Pancreas (tissue), 10 donors: ENCODE measurements at regions not wholly inside any gene's neighbourhood (a gene's known extent, or its start where the extent isn't known, plus 50 kb on each side); places are given as distances from the start of the nearest gene placed in this dataset.
A peak's percentile ranks its signal among the peaks of the same experiment; 100 is the strongest.
"Not testable (repeated sequence)": the region's sequence is repeated elsewhere in the genome, so short reads cannot be mapped to it uniquely, and the experiment has no call there.

ENCODE experiments used
- ATAC-seq, 4 donors: fragments of 200-7000 bp; cut with Tn5 transposase; one replicate each; pipeline versions ENCODE4 v1.8.0 to v1.9.1; 2020; ENCODE audit warnings: mild to moderate bottlenecking in 4 of 4, moderate library complexity in 4 of 4
- DNase-seq, 6 donors: peaks; one replicate each; pipeline ENCODE4 v3.0.0-alpha.2; 2020
- FAIRE-seq: peaks from 2 replicates; lab custom pipeline; 2012; peaks lifted over from hg19 to GRCh38; lab: Jason Lieb, UNC
- H3K27ac ChIP-seq, 4 donors: fragments of 200-600 bp; sonication (generic); 1 replicate in 3 of 4; 2 replicates in 1 of 4; pipeline versions ENCODE4 v1.5.0 to v1.8.0; 2020
- H3K27me3 ChIP-seq, 4 donors: fragments of 200-600 bp; one replicate each; pipeline ENCODE4 v1.8.0; 2021
- H3K36me3 ChIP-seq, 3 donors: fragments of 200-600 bp; sonication (generic) in 1 of 3; one replicate each; pipeline versions ENCODE4 v1.5.0 to v1.8.0; 2020 to 2021
- H3K4me1 ChIP-seq, 3 donors: fragments of 200-600 bp; one replicate each; pipeline ENCODE4 v1.8.0; 2021
- H3K4me3 ChIP-seq, 4 donors: fragments of 200-600 bp; sonication (generic) in 2 of 4; one replicate each; pipeline versions ENCODE4 v1.5.0 to v1.8.0; 2020 to 2021
- H3K9me3 ChIP-seq, 4 donors: fragments of 200-600 bp; one replicate each; pipeline ENCODE4 v1.8.0; 2021
- WGBS, 2 donors: extraction: QIAGEN DNeasy Blood & Tissue Kit; methylation state at CpG; one replicate each; pipeline ENCODE4 v1.1.7; 2013; 5-methylcytosine and 5-hydroxymethylcytosine counted together
- intact Hi-C, 3 donors: fragments of 100-400 bp; cut with DNase I; formaldehyde crosslinking; loops; one replicate each; pipeline versions ENCODE4 v1.11.1 to v1.14.2; 2022
- TF ChIP-seq, protein P1 (sequence below), 4 donors: fragments of 200-600 bp; sonication (generic) in 3 of 4; IDR thresholded peaks; one replicate each; pipeline versions ENCODE4 v1.5.0 to v1.8.0; 2021; ENCODE audit warnings: antibody characterized with exemption in 4 of 4
- donor health status: healthy with polysubstance abuse.
- donor health status: DM: no; HTN: no; CAD: no; lungs with moderate emphysema.
- donor health status: DM: no; HTN: no; CAD: no.
- donor health status: control.
- donor health status: control.
- donor health status: Bipolar disorder and iron deficiency.
- donor health status: DM: yes; HTN: yes; CAD: no.
- donor health status: DM: no; HTN: no; CAD: no.
- donor health status: DM: no; HTN: no; CAD: no.
- donor health status: DM: yes; HTN: yes; CAD: no.

DNA sequence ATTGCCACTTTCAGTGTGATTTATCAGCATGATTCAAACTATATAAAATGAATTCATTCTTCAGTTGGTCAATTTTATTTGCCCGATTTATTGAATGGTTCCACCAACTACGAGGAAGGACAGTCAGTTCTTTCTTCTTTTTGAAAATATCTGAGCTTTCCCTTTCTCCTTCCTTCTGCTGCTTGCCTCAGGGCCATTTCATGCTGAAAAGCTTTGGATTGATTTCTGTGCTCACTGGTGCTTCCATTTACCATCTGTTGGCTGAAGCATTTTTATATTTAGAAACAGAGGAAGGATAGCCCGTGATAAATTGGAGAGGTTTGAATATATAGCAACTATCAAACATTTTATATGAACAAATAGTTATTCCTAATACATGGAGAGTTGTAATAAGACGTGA, 68.9 kb upstream of the ADAMTS5 start:
- FAIRE-seq (no peak), DNase-seq (no peak), ATAC-seq (peak in 2 of 4 donors; percentile 31 to 60)
- 56 to 67% methylated on average over 4 of the region's 4 CpGs for WGBS, 2 donors
- intact Hi-C loops: no loop called here
- Histone ChIP-seq H3K36me3 (no peaks in the 10 kb centered on the region), H3K9me3 (no peaks in the 10 kb centered on the region), H3K27me3 (no peaks in the 10 kb centered on the region), H3K4me3 (no peak overlapping the region), H3K27ac (no peak overlapping the region), H3K4me1 (no peaks in the 10 kb centered on the region)
- TF ChIP-seq, protein P1, sequence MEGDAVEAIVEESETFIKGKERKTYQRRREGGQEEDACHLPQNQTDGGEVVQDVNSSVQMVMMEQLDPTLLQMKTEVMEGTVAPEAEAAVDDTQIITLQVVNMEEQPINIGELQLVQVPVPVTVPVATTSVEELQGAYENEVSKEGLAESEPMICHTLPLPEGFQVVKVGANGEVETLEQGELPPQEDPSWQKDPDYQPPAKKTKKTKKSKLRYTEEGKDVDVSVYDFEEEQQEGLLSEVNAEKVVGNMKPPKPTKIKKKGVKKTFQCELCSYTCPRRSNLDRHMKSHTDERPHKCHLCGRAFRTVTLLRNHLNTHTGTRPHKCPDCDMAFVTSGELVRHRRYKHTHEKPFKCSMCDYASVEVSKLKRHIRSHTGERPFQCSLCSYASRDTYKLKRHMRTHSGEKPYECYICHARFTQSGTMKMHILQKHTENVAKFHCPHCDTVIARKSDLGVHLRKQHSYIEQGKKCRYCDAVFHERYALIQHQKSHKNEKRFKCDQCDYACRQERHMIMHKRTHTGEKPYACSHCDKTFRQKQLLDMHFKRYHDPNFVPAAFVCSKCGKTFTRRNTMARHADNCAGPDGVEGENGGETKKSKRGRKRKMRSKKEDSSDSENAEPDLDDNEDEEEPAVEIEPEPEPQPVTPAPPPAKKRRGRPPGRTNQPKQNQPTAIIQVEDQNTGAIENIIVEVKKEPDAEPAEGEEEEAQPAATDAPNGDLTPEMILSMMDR (IDR thresholded peaks at IDR 0.05): no peak

DNA sequence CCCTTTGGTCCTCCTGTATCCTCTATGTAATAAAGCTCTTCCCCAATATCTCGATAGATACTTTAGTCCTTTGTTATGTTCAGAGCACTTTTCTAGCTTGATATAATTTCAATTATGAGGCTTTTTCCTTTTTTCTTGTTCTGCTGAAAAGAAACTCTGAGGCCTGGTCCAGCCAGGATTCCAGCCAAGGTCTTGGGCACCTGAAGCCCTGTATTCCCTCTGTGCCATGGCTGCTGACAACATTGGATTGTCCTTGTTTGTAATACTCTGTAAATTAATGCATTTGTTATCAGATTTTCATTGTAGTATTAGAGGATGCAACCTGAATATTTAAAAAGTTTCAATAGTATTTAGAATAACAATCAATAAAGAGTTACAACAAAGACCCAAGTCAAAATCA, 67.9 kb upstream of the ADAMTS5 start:
- FAIRE-seq (no peak), ATAC-seq (no peak), DNase-seq (no peak)
- intact Hi-C loops: no loop called here
- no peaks in the 10 kb centered on the region for H3K27me3 ChIP-seq
- H3K9me3 ChIP-seq: no peaks in the 10 kb centered on the region
- 95 to 96% methylated on average over 1 of the region's 1 CpG for WGBS, 2 donors
- TF ChIP-seq, protein P1 (IDR thresholded peaks at IDR 0.05): no peak
- no peaks in the 10 kb centered on the region for H3K4me1 ChIP-seq
- no peaks in the 10 kb centered on the region for H3K36me3 ChIP-seq
- H3K4me3 ChIP-seq: no peak overlapping the region
- no peak overlapping the region for H3K27ac ChIP-seq

DNA sequence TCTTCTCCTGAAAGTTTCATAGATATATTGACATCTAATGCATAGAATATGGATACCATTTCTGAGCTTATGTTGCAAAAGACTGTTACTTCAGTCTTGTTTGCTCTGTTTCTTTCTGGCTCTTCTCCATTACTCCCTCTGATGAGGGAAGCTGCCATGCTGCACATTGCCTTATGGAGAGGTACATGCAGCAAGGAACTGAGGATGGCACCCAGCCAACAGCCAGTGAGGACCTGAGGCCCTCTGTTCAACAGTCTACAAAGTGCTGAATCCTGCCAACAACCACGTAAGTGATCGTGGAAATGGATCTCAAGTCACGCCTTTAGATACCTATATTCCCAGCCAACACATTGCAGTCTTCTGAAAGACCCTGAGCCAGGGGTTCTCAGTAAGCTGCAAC, 66.6 kb upstream of the ADAMTS5 start:
- FAIRE-seq: no peak
- intact Hi-C loops: no loop called here
- DNase-seq: peak in 2 of 6 donors; percentile 30 to 34
- ATAC-seq: no peak
- Histone ChIP-seq H3K9me3 (no peaks in the 10 kb centered on the region), H3K4me1 (no peaks in the 10 kb centered on the region), H3K36me3 (no peaks in the 10 kb centered on the region), H3K4me3 (no peak overlapping the region), H3K27ac (no peak overlapping the region), H3K27me3 (no peaks in the 10 kb centered on the region)
- 73 to 81% methylated on average over 3 of the region's 3 CpGs for WGBS, 2 donors
- TF ChIP-seq, protein P1 (IDR thresholded peaks at IDR 0.05): no peak

DNA sequence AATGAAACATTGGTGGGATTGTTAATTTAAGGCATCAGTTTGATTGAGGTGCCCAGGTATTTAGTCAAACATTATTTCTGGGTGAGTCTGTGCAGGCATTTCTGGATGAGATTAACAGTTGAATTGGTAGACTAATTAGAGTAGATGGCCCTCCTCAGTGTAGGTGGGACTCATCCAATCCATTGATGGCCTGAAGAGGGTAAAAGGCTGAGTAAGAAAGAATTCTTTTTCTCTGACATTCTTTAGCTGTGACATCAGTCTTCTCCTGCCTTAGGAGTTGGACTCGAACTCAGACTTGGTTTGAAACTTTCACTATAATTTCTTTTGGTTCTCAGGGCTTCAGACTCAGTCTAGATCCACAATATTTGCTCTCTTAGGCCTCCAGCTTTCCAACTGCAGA, 59.6 kb upstream of the ADAMTS5 start:
- H3K4me1 ChIP-seq: no peaks in the 10 kb centered on the region
- intact Hi-C loops: no loop called here
- TF ChIP-seq, protein P1 (IDR thresholded peaks at IDR 0.05): no peak
- no peaks in the 10 kb centered on the region for H3K27me3 ChIP-seq
- DNase-seq (no peak), FAIRE-seq (no peak), ATAC-seq (no peak)
- 73 to 83% methylated on average over 1 of the region's 1 CpG for WGBS, 2 donors
- H3K36me3 ChIP-seq: no peaks in the 10 kb centered on the region
- no peaks in the 10 kb centered on the region for H3K9me3 ChIP-seq
- no peak overlapping the region for H3K4me3 ChIP-seq
- no peak overlapping the region for H3K27ac ChIP-seq

DNA sequence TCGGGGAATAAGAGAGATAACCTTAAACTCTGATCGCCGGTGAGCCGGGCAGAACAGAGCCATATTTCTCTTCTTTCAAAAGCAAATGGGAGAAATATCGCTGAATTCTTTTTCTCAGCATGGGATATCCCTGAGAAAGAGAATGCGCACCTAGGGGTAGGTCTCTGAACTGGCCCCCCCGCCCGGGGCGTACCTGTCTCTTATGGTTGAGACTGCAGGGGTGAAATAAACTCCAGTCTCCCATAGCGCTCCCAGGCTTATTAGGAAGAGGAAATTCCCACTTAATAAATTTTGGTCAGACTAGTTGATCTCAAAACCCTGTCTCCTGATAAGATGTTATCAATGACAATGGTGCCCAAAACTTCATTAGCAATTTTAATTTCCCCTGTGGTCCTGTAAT, 58.8 kb upstream of the ADAMTS5 start:
- intact Hi-C loops: not testable (repeated sequence)
- 65 to 77% methylated on average over 9 to 10 of the region's 10 CpGs for WGBS, 2 donors

More for the DNA sequence above, 58.8 kb upstream of the ADAMTS5 start:
- not testable (repeated sequence) for FAIRE-seq, H3K27me3 ChIP-seq, DNase-seq, H3K27ac ChIP-seq, H3K36me3 ChIP-seq, H3K4me3 ChIP-seq, H3K9me3 ChIP-seq, H3K4me1 ChIP-seq, ATAC-seq
